Sciatic nerve (tissue), 2 donors: ENCODE measurements at regions not wholly inside any gene's neighbourhood (a gene's known extent, or its start where the extent isn't known, plus 50 kb on each side); places are given as distances from the start of the nearest gene placed in this dataset.

Experiments used
- ATAC-seq: fragments of 200-7000 bp; cut with Tn5 transposase; one replicate; pipeline ENCODE4 v1.9.1; 2020; ENCODE audit warnings: mild to moderate bottlenecking, moderate library complexity
- DNase-seq: peaks from one replicate; pipeline ENCODE4 v3.0.0-alpha.2; 2020; ENCODE audit warnings: low spot score
- intact Hi-C: fragments of 100-400 bp; cut with DNase I; formaldehyde crosslinking; loops from one replicate; pipeline ENCODE4 v1.14.2; 2022
- donor health status: DM: no; HTN: no; CAD: no.
- donor health status: DM: no; HTN: no; CAD: no.

DNA sequence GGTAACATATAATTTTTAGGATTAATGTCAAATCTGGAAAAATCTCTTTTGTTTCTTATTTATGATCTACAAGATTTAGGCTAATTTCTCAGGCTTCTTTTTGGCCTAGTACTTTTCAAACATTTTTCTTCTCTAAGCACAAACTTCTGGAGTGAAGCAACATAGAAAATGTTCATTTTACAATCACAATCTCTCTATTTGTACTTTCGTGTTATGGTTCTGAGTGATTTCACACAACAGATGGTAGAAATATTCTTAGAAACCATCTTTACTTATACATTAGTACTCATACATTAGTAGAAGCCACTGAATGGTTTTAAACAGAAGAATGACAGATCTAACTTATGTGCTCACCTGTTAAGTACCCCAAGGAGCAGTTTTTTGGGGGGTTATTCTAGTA, 106.3 kb upstream of the ANO3 start:
- intact Hi-C loops: no loop called here
- no peak for ATAC-seq
- DNase-seq: no peak

DNA sequence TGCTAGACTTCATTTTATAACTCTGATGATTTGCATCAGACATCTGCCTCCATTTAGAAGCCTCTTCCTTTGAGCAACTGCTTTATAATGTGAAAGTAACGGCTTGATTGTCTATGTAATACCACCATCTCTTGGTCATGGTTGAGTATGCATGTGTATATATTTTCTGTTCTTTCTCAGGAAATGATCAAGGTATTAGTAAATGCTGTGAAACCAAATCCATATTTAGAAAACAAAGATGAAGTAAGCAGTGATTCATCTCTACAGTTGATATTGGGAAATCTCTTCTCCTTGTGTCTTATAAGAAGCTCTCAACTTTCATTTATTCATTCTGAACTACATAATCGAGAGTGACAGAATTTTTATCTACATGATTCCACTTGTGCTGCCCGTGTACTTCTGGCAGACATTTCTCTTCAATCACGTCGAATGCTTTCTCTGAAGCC, 104.6 kb upstream of the ANO3 start:
- intact Hi-C loops: no loop called here
- ATAC-seq (peak; percentile 79), DNase-seq (no peak)

GRCh38 chr11:26227883-26228502, 103.9 kb upstream of the ANO3 start:
- intact Hi-C loops: no loop called here
- DNase-seq (no peak), ATAC-seq (no peak)

- DNase-seq (no peak), ATAC-seq (no peak)
- intact Hi-C loops: no loop called here
These were observed 103.2 kb upstream of the ANO3 start for GRCh38 chr11:26228778-26229177.

DNA sequence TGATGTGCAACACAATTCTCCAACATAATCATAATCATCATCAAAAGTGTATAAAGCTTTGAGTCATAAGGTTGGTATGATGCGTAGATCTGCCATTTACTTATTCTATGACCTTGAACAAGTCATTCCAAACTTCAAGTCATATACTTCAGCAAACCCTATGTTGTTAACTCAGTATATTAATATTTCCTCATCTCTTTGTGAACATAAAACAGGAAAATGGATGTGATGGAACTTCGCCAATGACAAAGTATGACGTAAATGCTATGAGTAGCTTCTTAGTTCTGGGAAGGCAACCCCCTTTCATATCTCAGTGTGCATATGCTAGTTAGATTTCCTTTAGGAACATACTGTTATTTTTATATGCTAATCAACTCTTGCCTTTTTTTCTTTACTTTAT, 102.7 kb upstream of the ANO3 start:
- intact Hi-C loops: no loop called here
- ATAC-seq (no peak), DNase-seq (no peak)

DNA sequence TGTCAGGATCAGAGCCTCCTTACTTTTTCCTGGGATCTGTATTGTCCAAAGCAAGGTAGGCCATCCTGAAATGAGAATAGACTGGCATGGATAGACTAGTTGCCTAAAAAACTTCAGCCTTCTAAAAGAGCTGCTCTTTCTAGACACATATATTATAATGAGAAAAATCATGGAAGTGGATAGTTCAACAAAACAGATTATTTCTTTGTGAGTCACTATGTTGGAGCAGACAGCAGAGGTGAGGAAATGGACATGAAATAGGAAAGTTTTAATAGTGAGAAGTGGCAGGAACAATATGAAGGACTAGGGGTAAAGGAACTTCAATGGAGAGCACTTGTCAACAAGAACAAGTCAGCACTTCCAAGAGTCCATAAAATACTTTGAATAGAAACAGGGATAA, 101.9 kb upstream of the ANO3 start:
- no peak for ATAC-seq

DNA sequence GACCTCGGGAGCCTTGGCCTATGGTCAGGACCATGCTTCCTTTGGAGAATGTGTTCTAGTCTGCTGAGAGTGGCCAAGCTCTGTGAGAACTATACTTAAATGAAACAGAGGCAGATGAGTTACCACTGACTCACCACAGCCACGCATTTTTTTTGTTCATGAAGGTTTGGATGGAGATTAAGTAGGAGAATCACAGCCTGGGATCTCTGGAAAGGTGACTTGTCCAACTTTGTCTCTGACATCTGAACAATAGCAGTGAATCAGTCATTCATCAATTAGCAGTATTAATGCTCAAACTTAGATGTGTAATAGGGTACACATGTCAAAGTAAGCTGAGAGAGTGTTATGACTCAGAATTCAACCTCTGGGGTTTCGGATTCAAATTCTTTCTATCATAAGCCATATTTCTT, 100.7 kb upstream of the ANO3 start:
- intact Hi-C loops: no loop called here
- no peak for ATAC-seq
- no peak for DNase-seq

More for the DNA sequence above, 101.9 kb upstream of the ANO3 start:
- no peak for DNase-seq
- intact Hi-C loops: no loop called here

GRCh38 chr11:26234451-26234850, 97.5 kb upstream of the ANO3 start:
- intact Hi-C loops: no loop called here
- no peak for ATAC-seq
- DNase-seq: no peak

GRCh38 chr11:26243426-26243825, 88.5 kb upstream of the ANO3 start:
- intact Hi-C loops: no loop called here
- DNase-seq (no peak), ATAC-seq (no peak)

- intact Hi-C loops: no loop called here
- no peak for ATAC-seq
- DNase-seq: no peak
These were observed 87.7 kb upstream of the ANO3 start for GRCh38 chr11:26244207-26244606.

DNA sequence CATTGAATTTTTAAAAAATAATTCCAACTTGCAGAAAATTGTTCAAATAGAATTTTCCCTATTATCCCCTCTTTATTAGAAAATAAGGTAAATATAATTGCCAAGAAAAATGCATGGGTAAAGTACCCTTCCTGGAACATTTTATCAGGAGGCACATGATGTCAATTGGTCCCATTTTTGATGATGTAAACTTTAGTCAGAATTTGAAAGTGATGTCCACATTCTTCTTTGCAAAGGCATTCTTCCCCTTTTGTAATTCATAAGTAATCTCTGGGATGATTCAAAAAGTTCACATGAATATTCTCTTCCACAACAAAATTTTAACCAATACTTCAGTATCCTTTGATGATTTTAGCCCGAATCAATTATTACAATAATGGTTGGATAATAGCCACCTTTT, 86.9 kb upstream of the ANO3 start:
- no peak for DNase-seq
- no peak for ATAC-seq
- intact Hi-C loops: no loop called here

DNA sequence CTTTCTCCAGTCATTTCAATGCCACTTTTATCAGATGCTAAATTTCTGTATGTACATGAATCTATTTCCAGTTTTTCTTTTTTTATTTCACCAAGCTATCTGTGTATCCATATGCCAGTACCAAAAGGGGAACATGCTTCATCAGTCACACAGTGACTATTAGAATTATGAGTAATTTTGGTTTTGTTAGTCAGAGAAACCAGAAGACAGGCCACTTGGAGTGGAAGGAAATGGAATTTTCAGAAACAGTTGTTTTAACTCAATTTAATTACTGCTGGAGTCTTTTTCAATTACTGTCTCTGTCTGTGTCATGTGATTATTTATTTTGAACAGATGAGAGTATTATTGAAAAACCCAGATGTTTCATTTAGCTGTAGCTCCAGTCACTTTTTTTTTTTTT, 84.6 kb upstream of the ANO3 start:
- no peak for ATAC-seq
- no peak for DNase-seq
- intact Hi-C loops: no loop called here

DNA sequence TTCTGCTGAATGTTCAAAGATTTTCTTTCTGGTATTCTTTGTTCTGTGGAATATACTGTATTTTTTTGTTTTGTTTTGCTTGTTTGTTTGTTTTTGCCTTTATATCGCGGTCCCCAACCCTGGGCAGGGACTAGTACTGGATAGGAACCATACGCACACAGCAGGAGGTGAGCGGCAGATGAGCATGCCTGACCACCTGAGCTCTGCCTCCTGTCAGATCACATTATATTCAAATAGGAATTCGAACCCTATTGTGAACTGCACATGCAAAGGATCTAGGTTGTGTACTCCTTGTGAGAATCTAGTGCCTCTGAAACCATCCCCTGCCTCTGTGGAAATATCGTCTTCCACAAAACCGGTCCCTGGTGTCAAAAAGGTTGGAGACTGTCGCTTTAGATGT, 83.3 kb upstream of the ANO3 start:
- DNase-seq (no peak), ATAC-seq (no peak)
- intact Hi-C loops: no loop called here

GRCh38 chr11:26254378-26254777, 77.6 kb upstream of the ANO3 start:
- intact Hi-C loops: no loop called here
- ATAC-seq (no peak), DNase-seq (no peak)

DNA sequence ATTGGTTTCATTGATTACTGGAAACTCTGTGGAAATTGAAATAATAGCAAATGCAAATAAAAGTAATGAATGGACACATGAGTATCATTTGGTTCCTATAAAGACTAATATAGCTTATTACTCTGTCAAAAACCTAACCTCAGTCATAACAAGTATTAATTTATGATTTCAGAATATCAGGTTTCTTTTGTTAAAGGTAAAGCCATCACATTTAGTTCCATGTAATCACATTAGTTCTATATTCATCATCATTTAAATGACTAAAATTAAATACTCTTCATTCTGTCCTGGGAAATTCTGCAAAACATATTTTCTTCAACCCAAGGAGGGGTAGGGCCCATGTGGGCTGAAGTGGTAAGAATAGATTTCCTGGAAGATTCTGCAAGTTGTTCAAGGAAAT, 68.2 kb upstream of the ANO3 start:
- intact Hi-C loops: no loop called here
- ATAC-seq (no peak), DNase-seq (no peak)

DNA sequence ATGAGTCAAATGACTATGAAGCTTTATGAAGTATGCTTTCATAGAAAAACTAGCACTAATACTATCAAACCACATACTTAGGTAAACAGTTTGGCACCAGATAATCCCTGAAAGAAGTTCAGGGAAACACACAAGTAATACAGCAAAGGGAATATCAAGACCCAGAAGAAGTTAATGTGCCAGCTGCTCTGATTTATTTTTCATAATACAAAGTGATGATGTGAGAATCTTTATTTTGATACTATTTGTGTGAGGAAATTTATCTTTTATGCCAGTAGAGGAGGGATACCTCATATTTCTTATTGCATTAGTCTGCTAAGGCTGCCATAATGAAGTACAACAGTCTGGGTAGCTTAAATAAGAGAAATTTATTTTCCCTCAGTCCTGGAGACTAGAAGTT, 67.7 kb upstream of the ANO3 start:
- ATAC-seq (no peak), DNase-seq (no peak)
- intact Hi-C loops: no loop called here

DNA sequence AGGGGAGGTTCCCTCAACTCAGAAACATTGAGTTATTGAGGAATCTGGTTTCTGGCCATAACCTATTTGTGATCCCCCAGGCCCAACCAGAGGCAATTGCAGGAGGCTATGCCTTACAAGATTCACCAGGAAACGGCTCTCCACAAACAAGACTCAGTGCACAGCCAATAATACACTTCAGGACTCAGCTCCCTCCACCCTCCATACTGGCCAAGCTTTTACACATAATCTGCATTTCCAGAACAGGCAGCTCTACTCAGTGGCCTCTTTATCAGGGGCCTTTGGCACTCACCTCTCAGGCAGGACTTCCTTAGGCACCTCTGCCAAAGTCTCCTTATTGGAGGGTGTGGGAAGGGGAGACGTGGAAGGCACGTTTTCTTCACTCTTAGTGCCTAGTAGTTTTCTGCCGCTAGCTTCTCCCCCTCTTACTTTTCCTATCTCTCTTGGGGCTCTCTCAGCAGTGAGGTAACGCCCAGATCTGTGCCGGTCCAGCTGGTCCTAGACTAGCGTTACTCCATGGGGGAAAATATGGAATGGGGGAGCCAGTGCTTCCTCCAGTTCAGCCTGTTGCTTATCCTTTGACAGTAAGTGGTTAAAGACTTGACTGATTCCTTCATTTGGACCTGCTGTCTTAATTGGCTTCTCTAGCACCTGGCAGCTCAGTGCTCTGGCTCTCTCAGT, 62.8 kb upstream of the ANO3 start:
- intact Hi-C loops: no loop called here
- DNase-seq (no peak), ATAC-seq (no peak)

- no peak for DNase-seq
- intact Hi-C loops: no loop called here
- ATAC-seq: no peak
These were observed 60.3 kb upstream of the ANO3 start for GRCh38 chr11:26271666-26272065.

DNA sequence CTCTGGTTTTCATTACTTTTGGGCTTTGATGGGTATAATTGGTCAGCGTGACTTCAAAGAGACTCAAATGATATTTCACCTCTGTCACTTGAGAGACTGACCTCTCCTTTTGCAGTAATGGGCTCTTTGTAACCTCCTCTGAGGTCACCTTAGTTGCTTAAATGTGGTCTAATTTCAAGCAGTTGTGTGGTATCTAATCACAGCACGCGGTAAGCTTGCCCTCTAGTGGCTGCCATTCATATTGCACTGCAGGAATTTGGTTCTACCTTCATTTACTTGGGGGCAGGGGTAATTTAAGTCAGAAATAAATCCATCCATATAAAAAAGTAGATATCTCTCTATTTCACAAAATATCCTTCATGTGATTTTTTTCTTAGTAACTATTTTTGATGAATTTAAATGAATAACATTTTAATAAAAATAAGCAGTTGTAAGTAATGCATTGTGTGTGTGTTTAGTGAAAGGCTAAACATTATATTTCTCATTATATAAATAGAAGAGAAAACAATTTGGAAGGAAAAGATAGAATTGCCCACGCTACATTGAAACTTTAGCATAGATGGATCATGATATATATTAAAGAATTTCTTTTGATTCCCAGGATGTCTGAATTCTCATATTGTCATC, 55.0 kb upstream of the ANO3 start:
- DNase-seq: peak; percentile 59
- intact Hi-C loops: no loop called here
- peak; percentile 60 for ATAC-seq

DNA sequence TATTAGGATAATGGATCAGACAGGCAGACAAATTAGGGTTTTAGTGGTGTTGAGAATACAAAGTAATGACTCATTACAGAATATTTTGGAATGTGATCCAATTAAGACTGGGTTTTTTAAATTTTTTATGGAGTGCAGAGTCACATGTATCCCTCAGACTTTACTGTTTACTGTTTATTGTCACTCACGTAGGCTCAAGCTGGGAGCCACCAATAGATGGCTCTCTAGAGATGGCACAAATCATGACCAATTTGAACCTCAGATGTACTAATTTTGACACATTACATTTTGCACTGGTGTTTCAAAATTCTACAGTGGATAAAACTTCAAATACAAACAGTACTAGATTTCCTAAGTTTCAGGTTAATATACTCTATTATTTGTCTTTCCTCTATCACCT, 53.6 kb upstream of the ANO3 start:
- intact Hi-C loops: no loop called here
- DNase-seq (no peak), ATAC-seq (no peak)
